Upper lobe of left lung (tissue), 4 donors: ENCODE measurements at regions not wholly inside any gene's neighbourhood (a gene's known extent, or its start where the extent isn't known, plus 50 kb on each side); places are given as distances from the start of the nearest gene placed in this dataset.

Experiments used
- CTCF ChIP-seq, 6 experiments: fragments of 450-650 bp in 4 of 6; fragments of 200-600 bp in 2 of 6; sonication (generic) in 2 of 6; IDR thresholded peaks; one replicate each; pipeline ENCODE4 v1.5.1; 2016 to 2019; ENCODE audit warnings: antibody characterized with exemption in 6 of 6
- POLR2A ChIP-seq, 4 donors: fragments of 450-650 bp; IDR thresholded peaks; one replicate each; pipeline ENCODE4 v1.5.1; 2016 to 2017; ENCODE audit warnings: antibody characterized with exemption in 4 of 4, mild to moderate bottlenecking in 2 of 4

- no peak for TF ChIP-seq POLR2A (IDR thresholded peaks at IDR 0.05)
- no peak for TF ChIP-seq CTCF (IDR thresholded peaks at IDR 0.05)
Measured at GRCh38 chr3:55413236-55413635, 73.9 kb downstream of the WNT5A start.
